Natural killer cell (primary cell): ENCODE measurements at regions not wholly inside any gene's neighbourhood (a gene's known extent, or its start where the extent isn't known, plus 50 kb on each side); places are given as distances from the start of the nearest gene placed in this dataset.

Source experiments
- ATAC-seq, 3 donors: fragments of 150-1000 bp in 2 of 3; fragments of 200-7000 bp in 1 of 3; cut with Tn5 transposase; 1 replicate in 1 of 3; 2 replicates in 2 of 3; pipeline ENCODE4 v1.10.0; 2021; ENCODE audit warnings: mild to moderate bottlenecking in 2 of 3, moderate library complexity in 2 of 3
- DNase-seq, 2 donors: peaks; one replicate each; pipeline versions ENCODE4 v3.0.0 to v3.0.0-alpha.2; 2013 to 2021; ENCODE audit warnings: mixed read lengths in 1 of 2
- H3K27ac ChIP-seq: one replicate; pipeline ENCODE4 v1.5.1; 2013; ENCODE audit warnings: mild to moderate bottlenecking, low read length
- H3K27me3 ChIP-seq: one replicate; pipeline ENCODE4 v1.6.1; 2013; ENCODE audit warnings: low read length; ENCODE audit not compliant: control insufficient read depth, insufficient read depth
- H3K36me3 ChIP-seq: one replicate; pipeline ENCODE4 v1.6.1; 2013; ENCODE audit warnings: low read length; ENCODE audit not compliant: control insufficient read depth, insufficient read depth
- H3K4me1 ChIP-seq: one replicate; pipeline ENCODE4 v1.6.1; 2013; ENCODE audit warnings: low read length; ENCODE audit not compliant: control insufficient read depth, insufficient read depth
- H3K4me3 ChIP-seq: one replicate; pipeline ENCODE4 v1.5.1; 2013; ENCODE audit warnings: low read length
- H3K9me3 ChIP-seq: one replicate; pipeline ENCODE4 v1.6.1; 2013; ENCODE audit warnings: low read length; ENCODE audit not compliant: control insufficient read depth, insufficient read depth
- H3K27ac Mint-ChIP-seq, 2 donors: one replicate each; pipeline ENCODE4 v1.8.0; 2022; ENCODE audit warnings: mild to moderate bottlenecking in 2 of 2, mixed read lengths in 2 of 2, moderate library complexity in 1 of 2
- H3K27me3 Mint-ChIP-seq, 2 donors: one replicate each; pipeline ENCODE4 v1.8.0; 2022; ENCODE audit warnings: low read depth in 2 of 2, mixed read lengths in 2 of 2
- H3K36me3 Mint-ChIP-seq: one replicate; pipeline ENCODE4 v1.8.0; 2022; ENCODE audit warnings: mixed read lengths
- H3K4me1 Mint-ChIP-seq, 2 donors: one replicate each; pipeline ENCODE4 v1.8.0; 2022; ENCODE audit warnings: mixed read lengths in 2 of 2
- H3K4me3 Mint-ChIP-seq: one replicate; pipeline ENCODE4 v1.8.0; 2022; ENCODE audit warnings: mild to moderate bottlenecking, moderate library complexity, mixed read lengths
- H3K9me3 Mint-ChIP-seq, 2 donors: one replicate each; pipeline ENCODE4 v1.8.0; 2022; ENCODE audit warnings: mixed read lengths in 2 of 2
- WGBS: methylation state at CpG from one replicate; pipeline ENCODE4 v1.1.7; 2013; ENCODE audit warnings: missing lambda C conversion rate; ENCODE audit not compliant: insufficient coverage; 5-methylcytosine and 5-hydroxymethylcytosine counted together
- intact Hi-C: fragments of 100-400 bp; cut with micrococcal nuclease; formaldehyde crosslinking; loops from one replicate; pipeline ENCODE4 v1.14.2; 2022
- TF ChIP-seq, protein P1 (sequence below): fragments of 200-600 bp; IDR thresholded peaks from one replicate; pipeline ENCODE4 v1.8.0; 2022; ENCODE audit warnings: antibody characterized with exemption

DNA sequence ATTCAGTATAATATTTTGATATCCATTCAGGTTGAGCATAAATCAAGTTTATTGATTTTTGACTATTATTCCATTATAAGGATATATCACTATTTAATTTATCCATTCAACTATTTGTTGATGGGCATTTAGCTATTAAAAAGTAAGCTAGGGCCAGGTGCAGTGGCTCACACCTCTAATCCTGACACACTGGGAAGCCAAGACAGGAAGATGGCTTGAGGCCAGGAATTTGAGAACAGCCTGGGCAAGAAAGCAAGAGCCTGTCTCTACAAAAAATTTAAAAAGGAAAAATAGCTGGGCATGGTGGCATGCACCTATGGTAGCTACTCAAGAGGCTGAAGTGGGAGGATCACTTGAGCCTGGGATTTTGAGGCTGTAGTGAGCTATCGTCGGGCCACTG lies 183.5 kb downstream of the HNMT start:
- no peaks in the 10 kb centered on the region for H3K4me1 Mint-ChIP-seq

DNA sequence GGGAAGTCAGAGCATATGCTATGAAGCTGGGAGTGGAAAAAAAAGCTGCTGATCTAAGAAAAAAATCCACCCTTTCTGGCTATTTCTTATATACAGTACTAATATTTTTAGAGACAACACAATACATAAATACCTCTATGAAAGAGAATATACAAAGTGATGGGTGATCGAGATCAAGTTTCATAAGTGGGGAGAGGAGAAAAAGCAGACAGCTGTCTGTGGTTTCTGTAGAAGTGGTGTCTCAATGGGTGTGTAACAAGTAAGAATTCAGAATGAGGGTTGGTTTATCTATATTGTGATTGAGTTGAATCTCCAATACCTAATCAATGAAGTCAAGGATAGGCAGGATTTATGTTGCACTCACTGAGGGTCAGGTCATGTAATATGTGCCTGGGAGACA lies 191.0 kb downstream of the HNMT start:
- H3K9me3 ChIP-seq = no peaks in the 10 kb centered on the region
- TF ChIP-seq, protein P1, sequence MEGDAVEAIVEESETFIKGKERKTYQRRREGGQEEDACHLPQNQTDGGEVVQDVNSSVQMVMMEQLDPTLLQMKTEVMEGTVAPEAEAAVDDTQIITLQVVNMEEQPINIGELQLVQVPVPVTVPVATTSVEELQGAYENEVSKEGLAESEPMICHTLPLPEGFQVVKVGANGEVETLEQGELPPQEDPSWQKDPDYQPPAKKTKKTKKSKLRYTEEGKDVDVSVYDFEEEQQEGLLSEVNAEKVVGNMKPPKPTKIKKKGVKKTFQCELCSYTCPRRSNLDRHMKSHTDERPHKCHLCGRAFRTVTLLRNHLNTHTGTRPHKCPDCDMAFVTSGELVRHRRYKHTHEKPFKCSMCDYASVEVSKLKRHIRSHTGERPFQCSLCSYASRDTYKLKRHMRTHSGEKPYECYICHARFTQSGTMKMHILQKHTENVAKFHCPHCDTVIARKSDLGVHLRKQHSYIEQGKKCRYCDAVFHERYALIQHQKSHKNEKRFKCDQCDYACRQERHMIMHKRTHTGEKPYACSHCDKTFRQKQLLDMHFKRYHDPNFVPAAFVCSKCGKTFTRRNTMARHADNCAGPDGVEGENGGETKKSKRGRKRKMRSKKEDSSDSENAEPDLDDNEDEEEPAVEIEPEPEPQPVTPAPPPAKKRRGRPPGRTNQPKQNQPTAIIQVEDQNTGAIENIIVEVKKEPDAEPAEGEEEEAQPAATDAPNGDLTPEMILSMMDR = no peak
- no peak overlapping the region for H3K27ac Mint-ChIP-seq
- intact Hi-C loops = no loop called here
- no peak for DNase-seq
- no peaks in the 10 kb centered on the region for H3K4me1 Mint-ChIP-seq
- no peak overlapping the region for H3K4me3 ChIP-seq
- no peak overlapping the region for H3K4me3 Mint-ChIP-seq
- no peaks in the 10 kb centered on the region for H3K27me3 ChIP-seq
- H3K9me3 Mint-ChIP-seq = peaks cover 9 to 11% of the 10 kb centered on the region in 2 donors
- no peaks in the 10 kb centered on the region for H3K4me1 ChIP-seq
- H3K36me3 Mint-ChIP-seq = no peaks in the 10 kb centered on the region
- no peaks in the 10 kb centered on the region for H3K36me3 ChIP-seq
- no peaks in the 10 kb centered on the region for H3K27me3 Mint-ChIP-seq
- WGBS = 89% methylated on average over 1 of the region's 1 CpG
- H3K27ac ChIP-seq = no peak overlapping the region
- no peak for ATAC-seq

More for the DNA sequence above, 183.5 kb downstream of the HNMT start:
- no peaks in the 10 kb centered on the region for H3K9me3 ChIP-seq
- Mint-ChIP-seq H3K36me3 (no peaks in the 10 kb centered on the region), H3K4me3 (no peak overlapping the region), H3K27me3 (no peaks in the 10 kb centered on the region), H3K27ac (no peak overlapping the region), H3K9me3 (peaks cover 11 to 13% of the 10 kb centered on the region in 2 donors)
- no peaks in the 10 kb centered on the region for H3K36me3 ChIP-seq
- WGBS = 100% methylated on average over 2 of the region's 2 CpGs
- TF ChIP-seq, protein P1 = no peak
- no peak for DNase-seq
- ATAC-seq = no peak
- no peaks in the 10 kb centered on the region for H3K27me3 ChIP-seq
- H3K4me3 ChIP-seq = no peak overlapping the region
- intact Hi-C loops = no loop called here
- H3K4me1 ChIP-seq = no peaks in the 10 kb centered on the region
- H3K27ac ChIP-seq = no peak overlapping the region

DNA sequence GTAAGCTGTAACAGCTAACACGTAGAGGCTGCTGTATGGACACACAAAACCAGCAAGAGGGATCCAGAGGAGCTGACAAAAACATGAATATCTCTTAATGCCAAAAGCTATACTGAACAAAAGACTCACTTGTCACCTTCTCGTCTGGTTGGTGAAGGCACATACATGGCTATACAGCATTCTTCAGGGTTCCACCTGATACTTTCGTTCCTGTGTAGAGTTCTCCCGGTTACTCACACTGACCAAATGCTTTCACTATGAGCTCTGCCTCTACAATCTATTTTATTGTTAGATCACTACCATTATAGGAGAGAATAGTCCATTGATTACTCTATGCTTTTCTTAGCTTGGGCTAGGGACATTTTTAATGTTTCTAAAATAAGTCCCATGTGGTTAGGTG lies 193.1 kb downstream of the HNMT start:
- ATAC-seq (no peak), DNase-seq (no peak)
- H3K4me1 ChIP-seq = no peaks in the 10 kb centered on the region
- H3K36me3 ChIP-seq = no peaks in the 10 kb centered on the region
- intact Hi-C loops = no loop called here
- no peaks in the 10 kb centered on the region for H3K27me3 ChIP-seq
- no peaks in the 10 kb centered on the region for H3K9me3 ChIP-seq
- 89% methylated on average over 4 of the region's 4 CpGs for WGBS
- H3K27ac Mint-ChIP-seq = no peak overlapping the region
- TF ChIP-seq, protein P1 = no peak
- H3K27ac ChIP-seq = no peak overlapping the region
- no peaks in the 10 kb centered on the region for H3K27me3 Mint-ChIP-seq
- H3K4me1 Mint-ChIP-seq = no peaks in the 10 kb centered on the region
- no peak overlapping the region for H3K4me3 ChIP-seq
- peaks cover 11 to 12% of the 10 kb centered on the region in 2 donors for H3K9me3 Mint-ChIP-seq
- H3K36me3 Mint-ChIP-seq = no peaks in the 10 kb centered on the region
- no peak overlapping the region for H3K4me3 Mint-ChIP-seq

DNA sequence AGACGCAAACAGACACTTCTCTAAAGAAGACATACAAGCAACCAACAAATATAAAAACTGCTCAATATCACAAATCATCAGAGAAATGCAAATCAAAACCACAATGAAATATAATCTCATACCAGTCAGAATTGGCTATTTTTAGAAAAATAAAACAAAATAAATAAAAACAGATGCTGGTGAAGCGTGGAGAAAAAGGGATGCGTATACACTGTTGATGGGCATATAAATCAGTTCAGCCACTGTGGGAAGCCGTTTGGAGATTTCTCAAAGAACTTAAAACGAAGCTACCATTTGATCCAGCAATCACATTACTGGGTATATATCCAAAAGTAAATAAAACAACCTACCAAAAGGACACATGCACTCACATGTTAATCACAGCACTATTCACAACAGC lies 206.2 kb downstream of the HNMT start:
- Histone ChIP-seq H3K4me1 (no peaks in the 10 kb centered on the region), H3K27me3 (no peaks in the 10 kb centered on the region), H3K27ac (no peak overlapping the region), H3K9me3 (peaks cover 3% of the 10 kb centered on the region), H3K4me3 (no peak overlapping the region), H3K36me3 (no peaks in the 10 kb centered on the region)
- H3K27ac Mint-ChIP-seq = no peak overlapping the region
- no peak for ATAC-seq
- TF ChIP-seq, protein P1 = no peak
- no peaks in the 10 kb centered on the region for H3K27me3 Mint-ChIP-seq
- intact Hi-C loops = no loop called here
- peaks cover 9% of the 10 kb centered on the region for H3K36me3 Mint-ChIP-seq
- no peak overlapping the region for H3K4me3 Mint-ChIP-seq
- 71% methylated on average over 5 of the region's 5 CpGs for WGBS
- H3K4me1 Mint-ChIP-seq = no peaks in the 10 kb centered on the region
- DNase-seq = no peak
- H3K9me3 Mint-ChIP-seq = peaks cover 22 to 27% of the 10 kb centered on the region in 2 donors
